ENCODE measurements at regions not wholly inside any gene's neighbourhood (a gene's known extent, or its start where the extent isn't known, plus 50 kb on each side); places are given as distances from the start of the nearest gene placed in this dataset.
"Not testable (repeated sequence)": the region's sequence is repeated elsewhere in the genome, so short reads cannot be mapped to it uniquely, and the experiment has no call there.

DNA sequence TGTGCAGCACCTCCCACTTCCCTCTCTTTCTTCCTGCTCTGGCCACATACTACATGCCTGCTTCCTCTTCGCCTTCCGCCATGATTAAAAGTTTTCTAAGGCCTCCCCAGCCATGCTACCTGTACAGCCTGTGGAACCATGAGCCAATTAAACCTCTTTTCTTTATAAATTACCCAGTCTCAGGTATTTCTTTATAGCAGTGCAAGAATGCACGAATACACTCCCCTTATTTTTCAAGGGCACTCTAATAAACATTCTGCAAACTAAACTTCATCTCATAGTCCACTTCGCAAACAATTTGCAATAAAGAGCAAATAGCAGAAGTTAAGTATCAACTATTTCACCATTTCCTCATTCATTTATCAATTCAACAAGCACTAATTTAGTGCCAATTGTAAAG is 351.3 kb downstream of the PID1 start:
- in situ Hi-C loops (cut with MboI; ENCODE audit: low pct_unique_long_range_greater_than_20kb, low sequenced_read_pairs, unreplicated experiment) = no loop called here
- TF ChIP-seq, protein P1, sequence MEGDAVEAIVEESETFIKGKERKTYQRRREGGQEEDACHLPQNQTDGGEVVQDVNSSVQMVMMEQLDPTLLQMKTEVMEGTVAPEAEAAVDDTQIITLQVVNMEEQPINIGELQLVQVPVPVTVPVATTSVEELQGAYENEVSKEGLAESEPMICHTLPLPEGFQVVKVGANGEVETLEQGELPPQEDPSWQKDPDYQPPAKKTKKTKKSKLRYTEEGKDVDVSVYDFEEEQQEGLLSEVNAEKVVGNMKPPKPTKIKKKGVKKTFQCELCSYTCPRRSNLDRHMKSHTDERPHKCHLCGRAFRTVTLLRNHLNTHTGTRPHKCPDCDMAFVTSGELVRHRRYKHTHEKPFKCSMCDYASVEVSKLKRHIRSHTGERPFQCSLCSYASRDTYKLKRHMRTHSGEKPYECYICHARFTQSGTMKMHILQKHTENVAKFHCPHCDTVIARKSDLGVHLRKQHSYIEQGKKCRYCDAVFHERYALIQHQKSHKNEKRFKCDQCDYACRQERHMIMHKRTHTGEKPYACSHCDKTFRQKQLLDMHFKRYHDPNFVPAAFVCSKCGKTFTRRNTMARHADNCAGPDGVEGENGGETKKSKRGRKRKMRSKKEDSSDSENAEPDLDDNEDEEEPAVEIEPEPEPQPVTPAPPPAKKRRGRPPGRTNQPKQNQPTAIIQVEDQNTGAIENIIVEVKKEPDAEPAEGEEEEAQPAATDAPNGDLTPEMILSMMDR (IDR thresholded peaks at IDR 0.05; ENCODE audit: extremely low read depth, insufficient read depth, missing control alignments) = no peak
- no peak for DNase-seq (ENCODE audit: low spot score)

DNA sequence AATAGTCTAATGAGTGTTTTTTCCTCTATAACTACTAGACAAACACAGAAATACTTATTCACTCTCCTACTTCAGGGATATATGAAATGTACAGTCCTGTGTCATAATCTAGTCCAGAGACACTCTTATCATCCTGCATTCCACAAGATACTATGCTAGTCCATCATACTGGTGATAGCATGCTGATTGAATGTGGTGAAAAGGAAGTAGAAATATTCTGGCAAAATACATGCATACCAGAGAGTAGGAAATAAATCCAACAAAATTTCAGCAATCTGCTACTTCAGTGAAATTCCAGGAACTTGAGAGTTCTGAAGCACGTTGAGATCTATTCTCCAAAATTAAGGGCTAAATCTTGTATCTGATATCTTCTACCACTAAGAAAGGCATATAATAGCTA is 353.9 kb downstream of the PID1 start:
- in situ Hi-C loops (cut with MboI; ENCODE audit: low pct_unique_long_range_greater_than_20kb, low sequenced_read_pairs, unreplicated experiment) = no loop called here
- no peak for DNase-seq (ENCODE audit: low spot score)
- TF ChIP-seq, protein P1 (IDR thresholded peaks at IDR 0.05; ENCODE audit: extremely low read depth, insufficient read depth, missing control alignments) = no peak

DNA sequence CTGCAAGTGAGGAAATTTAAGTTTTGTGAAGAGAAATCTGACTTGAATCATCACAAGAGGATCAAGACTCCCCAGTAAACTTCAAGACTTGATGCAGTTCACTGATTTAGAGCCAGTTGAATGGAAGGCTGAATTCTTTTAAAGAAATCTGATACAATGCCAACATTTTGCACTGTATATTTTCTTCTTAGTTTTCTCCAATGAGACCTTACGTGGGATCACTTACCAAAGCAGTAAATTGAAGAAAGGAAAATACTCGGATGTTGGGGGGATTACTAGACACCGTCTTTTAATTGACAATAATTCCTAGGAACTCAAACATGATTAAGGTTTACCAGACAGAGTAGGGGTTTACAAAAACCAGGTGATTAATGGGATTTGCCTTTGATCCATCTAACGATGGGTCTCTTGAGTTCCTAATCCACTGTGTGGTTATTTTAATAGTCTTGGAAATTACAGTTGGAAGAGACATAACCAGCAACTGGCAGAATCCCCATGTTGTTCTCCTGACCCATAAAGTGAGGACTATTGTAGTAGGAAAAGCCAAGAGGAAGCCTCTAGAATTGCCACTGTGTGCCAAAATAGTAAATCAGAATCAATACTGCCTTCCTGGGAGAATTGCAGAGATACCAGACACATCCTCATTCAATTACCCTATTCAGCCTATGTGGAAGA is 354.5 kb downstream of the PID1 start:
- TF ChIP-seq, protein P1 (IDR thresholded peaks at IDR 0.05; ENCODE audit: extremely low read depth, insufficient read depth, missing control alignments) = no peak
- in situ Hi-C loops (cut with MboI; ENCODE audit: low pct_unique_long_range_greater_than_20kb, low sequenced_read_pairs, unreplicated experiment) = no loop called here
- DNase-seq (ENCODE audit: low spot score) = no peak

DNA sequence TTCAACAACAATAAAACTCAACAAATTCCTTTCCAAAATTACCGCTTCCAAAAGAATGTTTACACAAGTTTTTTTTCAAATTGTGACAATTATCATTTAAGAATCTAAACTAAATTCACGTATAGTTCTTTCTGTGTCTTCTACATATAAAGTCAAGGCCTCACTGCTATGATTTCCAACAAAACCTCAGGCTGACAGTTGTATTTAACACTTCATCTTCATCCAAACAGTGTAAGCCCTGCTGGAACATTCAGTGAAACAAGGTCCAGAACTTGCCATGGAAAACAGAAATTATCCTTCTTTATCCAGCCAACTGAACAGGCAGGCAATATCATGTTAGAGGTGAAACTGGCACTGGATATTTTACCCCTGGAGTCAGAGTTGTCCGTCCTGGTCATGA is 357.9 kb downstream of the PID1 start:
- in situ Hi-C loops (cut with MboI; ENCODE audit: low pct_unique_long_range_greater_than_20kb, low sequenced_read_pairs, unreplicated experiment) = no loop called here
- TF ChIP-seq, protein P1 (IDR thresholded peaks at IDR 0.05; ENCODE audit: extremely low read depth, insufficient read depth, missing control alignments) = no peak
- DNase-seq (ENCODE audit: low spot score) = no peak

DNA sequence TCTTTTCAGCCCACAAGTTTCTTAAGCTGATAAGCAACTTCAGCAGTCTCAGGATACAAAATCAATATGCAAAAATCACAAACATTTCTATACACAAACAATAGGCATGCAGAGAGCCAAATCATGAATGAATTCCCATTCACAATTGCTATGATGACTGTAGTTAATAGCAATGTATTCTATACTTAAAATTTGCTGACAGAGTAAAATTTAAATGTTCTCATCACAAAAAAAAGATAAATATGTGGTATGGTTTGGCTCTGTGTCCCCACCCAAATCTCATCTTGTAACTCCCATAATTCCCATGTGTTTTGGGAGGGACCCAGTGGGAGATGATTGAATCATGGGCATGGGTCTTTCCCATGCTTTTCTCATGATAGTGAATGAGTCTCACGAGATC is 360.2 kb downstream of the PID1 start:
- in situ Hi-C loops (cut with MboI; ENCODE audit: low pct_unique_long_range_greater_than_20kb, low sequenced_read_pairs, unreplicated experiment) = not testable (repeated sequence)

DNA sequence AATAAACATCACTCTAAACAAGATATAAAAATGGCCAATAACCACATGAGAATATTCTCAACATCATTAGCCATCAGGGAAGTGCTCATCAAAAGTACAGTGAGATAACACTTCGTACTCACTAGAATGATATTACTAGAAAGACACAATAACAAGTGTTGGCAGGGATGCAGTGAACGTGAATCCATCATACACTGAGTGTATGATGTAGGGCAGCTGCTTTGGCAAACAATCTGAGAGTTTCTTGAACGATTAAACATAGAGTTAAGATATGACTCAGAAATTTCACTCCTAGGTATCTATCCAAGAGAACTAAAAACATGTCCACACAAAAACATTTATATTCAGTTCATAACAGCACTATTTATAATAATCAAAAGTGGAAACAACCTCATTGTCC is 368.9 kb downstream of the PID1 start:
- no peak for DNase-seq (ENCODE audit: low spot score)
- TF ChIP-seq, protein P1 (IDR thresholded peaks at IDR 0.05; ENCODE audit: extremely low read depth, insufficient read depth, missing control alignments) = no peak
- in situ Hi-C loops (cut with MboI; ENCODE audit: low pct_unique_long_range_greater_than_20kb, low sequenced_read_pairs, unreplicated experiment) = no loop called here

More for the DNA sequence above, 360.2 kb downstream of the PID1 start:
- DNase-seq (ENCODE audit: low spot score) = not testable (repeated sequence)

DNA sequence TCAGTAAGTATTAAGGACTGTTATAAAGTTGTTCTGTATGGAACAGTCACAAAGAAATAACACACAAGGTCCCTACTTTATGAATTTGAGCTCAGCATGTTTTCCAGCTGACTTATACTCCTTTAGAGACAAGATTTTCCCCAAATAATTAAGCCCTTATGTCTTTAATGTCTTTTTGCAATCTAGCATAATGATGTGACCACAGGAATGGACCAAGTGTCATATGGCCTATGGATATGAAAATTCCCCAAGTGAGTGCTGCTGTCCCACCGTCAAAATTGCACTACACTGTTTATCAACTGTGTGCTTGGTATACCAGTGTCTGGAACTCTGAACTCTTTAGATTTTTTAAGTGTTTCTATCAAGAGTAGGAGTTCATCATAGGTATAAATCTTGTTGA is 369.6 kb downstream of the PID1 start:
- DNase-seq (ENCODE audit: low spot score) = no peak
- TF ChIP-seq, protein P1 (IDR thresholded peaks at IDR 0.05; ENCODE audit: extremely low read depth, insufficient read depth, missing control alignments) = no peak
- in situ Hi-C loops (cut with MboI; ENCODE audit: low pct_unique_long_range_greater_than_20kb, low sequenced_read_pairs, unreplicated experiment) = no loop called here

All from GM13977 (cell line).